Ishikawa (cell line): ENCODE measurements at regions not wholly inside any gene's neighbourhood (a gene's known extent, or its start where the extent isn't known, plus 50 kb on each side); places are given as distances from the start of the nearest gene placed in this dataset.

Experiments
- CEBPB ChIP-seq: IDR thresholded peaks from 2 replicates; pipeline ENCODE4 v1.6.1; 2012
- CREB1 ChIP-seq: IDR thresholded peaks from 2 replicates; pipeline ENCODE4 v1.6.1; 2012; ENCODE audit warnings: low read depth
- EP300 ChIP-seq: IDR thresholded peaks from 2 replicates; pipeline ENCODE4 v1.6.1; 2012; ENCODE audit warnings: borderline replicate concordance
- RAD21 ChIP-seq: IDR thresholded peaks from 2 replicates; pipeline ENCODE4 v1.6.1; 2012; ENCODE audit warnings: low read depth
- TAF1 ChIP-seq: IDR thresholded peaks from 2 replicates; pipeline ENCODE4 v1.6.1; 2012; ENCODE audit warnings: low read depth, mild to moderate bottlenecking
- TCF12 ChIP-seq: IDR thresholded peaks from 2 replicates; pipeline ENCODE4 v1.6.1; 2012; ENCODE audit warnings: low read depth
- USF1 ChIP-seq: IDR thresholded peaks from 2 replicates; pipeline ENCODE4 v1.6.1; 2012
- YY1 ChIP-seq: IDR thresholded peaks from 2 replicates; pipeline ENCODE4 v1.6.1; 2012; ENCODE audit warnings: low read depth
- TF ChIP-seq, protein P1 (sequence below): IDR thresholded peaks from 2 replicates; pipeline ENCODE4 v1.6.1; 2012; ENCODE audit warnings: low read depth, mild to moderate bottlenecking

DNA sequence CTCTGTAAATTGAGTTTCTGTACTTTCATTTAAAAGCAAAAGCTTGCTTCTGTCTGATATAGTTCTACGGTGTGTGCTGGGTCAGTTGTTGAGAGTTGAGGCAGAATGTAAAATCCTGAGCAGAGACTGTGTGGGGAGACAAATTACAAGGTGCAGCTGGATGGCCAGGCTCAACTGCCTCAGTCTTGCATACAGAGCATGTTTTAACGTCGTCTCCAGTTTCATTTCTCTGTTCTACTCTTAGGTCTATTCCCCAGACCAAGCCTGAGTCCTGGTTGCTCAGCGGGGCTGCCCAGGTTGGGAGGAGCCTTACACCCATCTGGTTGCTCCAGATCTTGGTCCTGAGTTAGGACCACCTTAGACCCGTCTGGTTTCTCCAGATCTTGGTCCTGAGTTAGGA lies 54.4 kb upstream of the MEDAG start:
- TF ChIP-seq EP300 (no peak), TAF1 (no peak), RAD21 (no peak), CEBPB (no peak), CREB1 (no peak), TCF12 (no peak), YY1 (no peak), USF1 (no peak)
- TF ChIP-seq, protein P1, sequence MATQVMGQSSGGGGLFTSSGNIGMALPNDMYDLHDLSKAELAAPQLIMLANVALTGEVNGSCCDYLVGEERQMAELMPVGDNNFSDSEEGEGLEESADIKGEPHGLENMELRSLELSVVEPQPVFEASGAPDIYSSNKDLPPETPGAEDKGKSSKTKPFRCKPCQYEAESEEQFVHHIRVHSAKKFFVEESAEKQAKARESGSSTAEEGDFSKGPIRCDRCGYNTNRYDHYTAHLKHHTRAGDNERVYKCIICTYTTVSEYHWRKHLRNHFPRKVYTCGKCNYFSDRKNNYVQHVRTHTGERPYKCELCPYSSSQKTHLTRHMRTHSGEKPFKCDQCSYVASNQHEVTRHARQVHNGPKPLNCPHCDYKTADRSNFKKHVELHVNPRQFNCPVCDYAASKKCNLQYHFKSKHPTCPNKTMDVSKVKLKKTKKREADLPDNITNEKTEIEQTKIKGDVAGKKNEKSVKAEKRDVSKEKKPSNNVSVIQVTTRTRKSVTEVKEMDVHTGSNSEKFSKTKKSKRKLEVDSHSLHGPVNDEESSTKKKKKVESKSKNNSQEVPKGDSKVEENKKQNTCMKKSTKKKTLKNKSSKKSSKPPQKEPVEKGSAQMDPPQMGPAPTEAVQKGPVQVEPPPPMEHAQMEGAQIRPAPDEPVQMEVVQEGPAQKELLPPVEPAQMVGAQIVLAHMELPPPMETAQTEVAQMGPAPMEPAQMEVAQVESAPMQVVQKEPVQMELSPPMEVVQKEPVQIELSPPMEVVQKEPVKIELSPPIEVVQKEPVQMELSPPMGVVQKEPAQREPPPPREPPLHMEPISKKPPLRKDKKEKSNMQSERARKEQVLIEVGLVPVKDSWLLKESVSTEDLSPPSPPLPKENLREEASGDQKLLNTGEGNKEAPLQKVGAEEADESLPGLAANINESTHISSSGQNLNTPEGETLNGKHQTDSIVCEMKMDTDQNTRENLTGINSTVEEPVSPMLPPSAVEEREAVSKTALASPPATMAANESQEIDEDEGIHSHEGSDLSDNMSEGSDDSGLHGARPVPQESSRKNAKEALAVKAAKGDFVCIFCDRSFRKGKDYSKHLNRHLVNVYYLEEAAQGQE, result no peak
